HepG2 (cell line): ENCODE measurements at regions not wholly inside any gene's neighbourhood (a gene's known extent, or its start where the extent isn't known, plus 50 kb on each side); places are given as distances from the start of the nearest gene placed in this dataset.

Experiments
- ATAC-seq: fragments of 200-7000 bp; cut with Tn5 transposase; 3 replicates; pipeline ENCODE4 v1.9.1; 2020; ENCODE audit warnings: mild to moderate bottlenecking, moderate library complexity
- BruUV-seq: library from RNA; stranded (reverse); fragments of 400-500 nt; replicated peaks from 2 replicates; lab custom pipeline; 2021; lab: Mats Ljungman, UMichigan
- CTCF ChIA-PET: fragments of 300-600 bp; formaldehyde crosslinking; extraction: SDS; loops from one replicate; lab custom pipeline; 2021; ENCODE audit warnings: low total read pairs, inconsistent platforms, low intra/inter-chr PET ratio; lab: Yijun Ruan, JAX
- POLR2A ChIA-PET: fragments of 350-600 bp; sonication (Branson Sonifier 250); formaldehyde crosslinking; loops from one replicate; lab custom pipeline; 2020; ENCODE audit warnings: antibody characterized with exemption, inconsistent platforms; lab: Yijun Ruan, JAX
- DNase-seq: peaks from one replicate; pipeline ENCODE4 v3.0.0-alpha.2; 2015; ENCODE audit warnings: low spot score
- FAIRE-seq: peaks from 3 replicates; lab custom pipeline; 2011; peaks lifted over from hg19 to GRCh38; lab: Jason Lieb, UNC
- H2AFZ ChIP-seq: one replicate; pipeline ENCODE4 v1.6.1; 2011; ENCODE audit warnings: low read length, inconsistent platforms
- H3K27ac ChIP-seq: fragments of 300-600 bp; 3 replicates; pipeline ENCODE4 v1.8.0; 2011; ENCODE audit warnings: mixed run types, mild to moderate bottlenecking, mixed read lengths, low read length, inconsistent platforms; ENCODE audit not compliant: insufficient read depth; ENCODE audit errors: extremely low read length
- H3K27me3 ChIP-seq, 2 experiments: fragments of 200-600 bp in 1 of 2; 2 replicates in 1 of 2; 3 replicates in 1 of 2; pipeline versions ENCODE4 v1.6.0 to v1.8.0; 2011; ENCODE audit warnings: low read length in 2 of 2, mild to moderate bottlenecking in 2 of 2, moderate library complexity in 2 of 2, inconsistent platforms in 1 of 2; ENCODE audit not compliant: insufficient read depth in 2 of 2, control insufficient read depth in 1 of 2
- H3K36me3 ChIP-seq, 2 experiments: fragments of 200-600 bp in 1 of 2; replicated peaks in 1 of 2; 2 replicates in 1 of 2; 3 replicates in 1 of 2; pipeline versions ENCODE4 v1.5.1 to v1.8.0; 2011; ENCODE audit warnings: low read length in 2 of 2, inconsistent platforms in 1 of 2; ENCODE audit not compliant: insufficient read depth in 2 of 2, control insufficient read depth in 1 of 2
- H3K4me1 ChIP-seq: 2 replicates; pipeline ENCODE4 v1.5.1; 2012; ENCODE audit warnings: low read length, inconsistent platforms; ENCODE audit not compliant: insufficient read depth
- H3K4me2 ChIP-seq: 2 replicates; pipeline ENCODE4 v1.6.0; 2011; ENCODE audit warnings: low read depth, low read length, inconsistent platforms
- H3K4me3 ChIP-seq, 3 experiments: fragments of 200-600 bp in 1 of 3; sonication (generic), shearing (Covaris generic) in 1 of 3; replicated peaks in 1 of 3; 2 replicates each; pipeline ENCODE4 v1.5.1; 2011 to 2016; ENCODE audit warnings: low read length in 3 of 3, inconsistent platforms in 2 of 3, low read depth in 2 of 3, mild to moderate bottlenecking in 2 of 3, control low read depth in 1 of 3, mixed read lengths in 1 of 3; ENCODE audit not compliant: insufficient read depth in 1 of 3
- H3K79me2 ChIP-seq: one replicate; pipeline ENCODE4 v1.6.1; 2011; ENCODE audit warnings: low read length, inconsistent platforms; ENCODE audit not compliant: insufficient read depth
- H3K9ac ChIP-seq: 2 replicates; pipeline ENCODE4 v1.6.0; 2011; ENCODE audit warnings: mild to moderate bottlenecking, low read depth, low read length, inconsistent platforms; ENCODE audit not compliant: insufficient read depth
- H3K9me3 ChIP-seq: 2 replicates; pipeline ENCODE4 v1.5.1; 2012; ENCODE audit warnings: mild to moderate bottlenecking, low read length
- H4K20me1 ChIP-seq: 2 replicates; pipeline ENCODE4 v1.6.0; 2011; ENCODE audit warnings: inconsistent platforms, mild to moderate bottlenecking, low read length, moderate library complexity; ENCODE audit not compliant: insufficient read depth
- ATAD3A ChIP-seq: sonication (generic); formaldehyde crosslinking; IDR thresholded peaks from 2 replicates; pipeline ENCODE4 v1.4.0; 2020; ENCODE audit warnings: missing genetic modification reagents
- CBX1 ChIP-seq: IDR thresholded peaks from one replicate; pipeline ENCODE4 v1.6.1; 2016; ENCODE audit warnings: antibody characterized with exemption, low read depth
- GABPA ChIP-seq, 2 experiments: IDR thresholded peaks; 2 replicates each; pipeline ENCODE4 v1.6.1; 2011 to 2016; ENCODE audit warnings: low read depth in 2 of 2, low read length in 1 of 2, missing biosample characterization in 1 of 2, missing genetic modification characterization in 1 of 2
- NFIB ChIP-seq: sonication (generic); formaldehyde crosslinking; IDR thresholded peaks from 2 replicates; pipeline ENCODE4 v1.9.0; 2021; ENCODE audit warnings: missing genetic modification reagents, mild to moderate bottlenecking, borderline replicate concordance
- SRSF1 ChIP-seq: fragments of 200-400 bp; formaldehyde crosslinking; optimal IDR thresholded peaks from 2 replicates; pipeline ENCODE3; 2017; ENCODE audit warnings: mild to moderate bottlenecking, low read depth, low read length, moderate library complexity
- TBL1XR1 ChIP-seq: fragments of 150-350 bp; IDR thresholded peaks from 2 replicates; pipeline ENCODE4 v1.6.1; 2014; ENCODE audit warnings: borderline replicate concordance, low read length; ENCODE audit not compliant: partially characterized antibody
- TBX2 ChIP-seq: sonication (generic); formaldehyde crosslinking; IDR thresholded peaks from 2 replicates; pipeline ENCODE4 v1.5.0; 2020; ENCODE audit warnings: missing genetic modification reagents, mild to moderate bottlenecking, borderline replicate concordance
- ZNF121 ChIP-seq: sonication (generic); formaldehyde crosslinking; IDR thresholded peaks from 2 replicates; pipeline ENCODE4 v1.5.0; 2020; ENCODE audit warnings: mild to moderate bottlenecking, missing genetic modification reagents
- WGBS: methylation state at CpG from one replicate; pipeline ENCODE4 v1.1.6; 2017; ENCODE audit warnings: low lambda C conversion rate; 5-methylcytosine and 5-hydroxymethylcytosine counted together
- in situ Hi-C: cut with HindIII; loops from 2 replicates; pipeline ENCODE4 v1.10.0; 2017; ENCODE audit warnings: low pct_unique_long_range_greater_than_20kb; ENCODE audit not compliant: extremely low pct_ligation_motif_present
- intact Hi-C: fragments of 100-400 bp; cut with micrococcal nuclease; formaldehyde crosslinking; loops from one replicate; pipeline ENCODE4 v1.10.0; 2022; ENCODE audit not compliant: unreplicated experiment
- TF ChIP-seq, protein P1 (sequence below): IDR thresholded peaks from 2 replicates; pipeline ENCODE4 v1.6.1; 2016; ENCODE audit warnings: missing compliant biosample characterization, missing genetic modification reagents, borderline replicate concordance
- TF ChIP-seq, protein P2 (sequence below): sonication (generic); formaldehyde crosslinking; IDR thresholded peaks from 2 replicates; pipeline ENCODE4 v1.4.0; 2020; ENCODE audit warnings: missing genetic modification reagents
- TF ChIP-seq, protein P3 (sequence below): sonication (generic); formaldehyde crosslinking; IDR thresholded peaks from 2 replicates; pipeline ENCODE4 v1.4.0; 2020; ENCODE audit warnings: missing genetic modification reagents

DNA sequence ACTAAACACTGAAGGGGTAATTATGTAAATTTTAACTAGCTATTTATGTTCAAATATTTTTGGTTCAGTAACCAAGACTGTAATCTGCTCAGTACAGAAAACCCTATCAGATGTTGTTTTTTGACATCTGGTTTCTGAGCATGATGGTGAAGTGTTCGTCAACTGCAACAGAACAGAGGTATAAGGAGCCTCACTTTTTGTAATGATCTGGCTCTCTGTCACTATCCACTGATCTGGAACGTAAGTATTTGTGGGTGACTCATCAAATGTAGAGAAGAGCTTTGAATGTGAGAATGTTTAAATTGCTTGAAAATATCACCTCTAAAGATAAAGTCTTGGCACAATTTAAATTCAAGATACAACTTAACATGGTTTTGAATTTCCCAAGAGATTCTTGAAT is 213.6 kb upstream of the FAM98A start:
- Histone ChIP-seq H4K20me1 (no peaks in the 10 kb centered on the region), H3K9ac (no peak overlapping the region), H3K27ac (no peak overlapping the region), H2AFZ (no peak overlapping the region), H3K27me3 (no peaks in the 10 kb centered on the region), H3K4me1 (no peaks in the 10 kb centered on the region), H3K79me2 (no peaks in the 10 kb centered on the region), H3K4me3 (no peak overlapping the region), H3K36me3 (no peaks in the 10 kb centered on the region), H3K9me3 (no peaks in the 10 kb centered on the region), H3K4me2 (no peak overlapping the region)
- WGBS: 6% methylated on average over 2 of the region's 2 CpGs
- POLR2A ChIA-PET: no interaction called here
- CTCF ChIA-PET: no interaction called here
- intact Hi-C loops: no loop called here
- ATAC-seq: no peak
- no peak for FAIRE-seq
- in situ Hi-C loops: no loop called here
- no peak for DNase-seq
- BruUV-seq: no TSS peak
- no peak for TF ChIP-seq ZNF121
- TF ChIP-seq TBX2 (CRISPR knock-in tag): no peak
- TF ChIP-seq NFIB (CRISPR knock-in tag): no peak
- TF ChIP-seq TBL1XR1: no peak
- no peak for TF ChIP-seq GABPA (IDR thresholded peaks at IDR 0.05; ENCODE audit: low read depth, low read length)
- no peak for TF ChIP-seq GABPA (CRISPR knock-in tag; IDR thresholded peaks at IDR 0.05; ENCODE audit: low read depth)
- TF ChIP-seq, protein P1, sequence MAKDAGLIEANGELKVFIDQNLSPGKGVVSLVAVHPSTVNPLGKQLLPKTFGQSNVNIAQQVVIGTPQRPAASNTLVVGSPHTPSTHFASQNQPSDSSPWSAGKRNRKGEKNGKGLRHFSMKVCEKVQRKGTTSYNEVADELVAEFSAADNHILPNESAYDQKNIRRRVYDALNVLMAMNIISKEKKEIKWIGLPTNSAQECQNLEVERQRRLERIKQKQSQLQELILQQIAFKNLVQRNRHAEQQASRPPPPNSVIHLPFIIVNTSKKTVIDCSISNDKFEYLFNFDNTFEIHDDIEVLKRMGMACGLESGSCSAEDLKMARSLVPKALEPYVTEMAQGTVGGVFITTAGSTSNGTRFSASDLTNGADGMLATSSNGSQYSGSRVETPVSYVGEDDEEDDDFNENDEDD (CRISPR knock-in tag): no peak

DNA sequence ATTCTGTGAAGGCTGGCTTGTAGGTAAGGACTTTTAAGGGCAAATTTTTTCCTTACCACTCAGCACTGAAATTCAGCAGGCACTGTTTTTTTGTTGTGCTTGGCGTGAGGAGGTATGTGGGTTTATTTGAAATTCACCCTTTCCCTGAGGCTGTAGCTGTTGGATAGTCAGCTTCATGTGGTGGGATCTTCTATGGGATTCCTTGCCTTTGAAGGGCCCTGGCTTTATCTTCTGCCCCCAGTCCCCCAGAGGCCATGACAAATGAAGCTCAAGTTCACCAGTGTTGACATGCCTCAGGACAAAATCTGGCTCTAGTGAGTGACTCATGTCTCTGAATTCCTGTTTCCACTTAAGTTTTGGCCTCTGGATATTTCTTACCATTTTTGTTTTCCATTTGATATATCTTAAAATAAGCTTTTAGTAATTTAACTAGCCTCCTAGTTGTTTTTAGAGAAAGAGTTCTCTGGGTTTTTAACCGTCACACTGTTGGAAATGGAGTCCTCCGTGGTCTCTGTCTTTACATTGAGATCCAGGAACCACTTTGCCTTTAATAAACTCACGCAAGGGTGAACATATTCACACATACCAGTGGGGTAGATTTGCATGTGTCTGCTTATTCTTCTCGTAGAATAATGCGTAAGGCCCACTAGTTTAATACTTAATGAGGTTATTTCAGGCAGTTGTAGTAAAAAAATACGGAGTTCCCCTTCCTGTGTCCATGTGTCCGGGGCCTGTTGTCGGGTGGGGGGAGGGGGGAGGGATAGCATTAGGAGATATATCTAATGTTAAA is 211.1 kb upstream of the FAM98A start:
- Histone ChIP-seq H3K36me3 (no peaks in the 10 kb centered on the region), H3K4me2 (no peak overlapping the region), H3K27me3 (no peaks in the 10 kb centered on the region), H3K4me3 (no peak overlapping the region), H3K9me3 (no peaks in the 10 kb centered on the region), H3K9ac (no peak overlapping the region), H3K27ac (no peak overlapping the region), H4K20me1 (no peaks in the 10 kb centered on the region), H3K79me2 (no peaks in the 10 kb centered on the region), H3K4me1 (no peaks in the 10 kb centered on the region), H2AFZ (no peak overlapping the region)
- no peak for ATAC-seq
- POLR2A ChIA-PET: no interaction called here
- CTCF ChIA-PET: no interaction called here
- BruUV-seq: no TSS peak
- intact Hi-C loops (no loop called here), in situ Hi-C loops (no loop called here)
- no peak for FAIRE-seq
- 8% methylated on average over 9 of the region's 9 CpGs for WGBS
- no peak for DNase-seq
- TF ChIP-seq, protein P2, sequence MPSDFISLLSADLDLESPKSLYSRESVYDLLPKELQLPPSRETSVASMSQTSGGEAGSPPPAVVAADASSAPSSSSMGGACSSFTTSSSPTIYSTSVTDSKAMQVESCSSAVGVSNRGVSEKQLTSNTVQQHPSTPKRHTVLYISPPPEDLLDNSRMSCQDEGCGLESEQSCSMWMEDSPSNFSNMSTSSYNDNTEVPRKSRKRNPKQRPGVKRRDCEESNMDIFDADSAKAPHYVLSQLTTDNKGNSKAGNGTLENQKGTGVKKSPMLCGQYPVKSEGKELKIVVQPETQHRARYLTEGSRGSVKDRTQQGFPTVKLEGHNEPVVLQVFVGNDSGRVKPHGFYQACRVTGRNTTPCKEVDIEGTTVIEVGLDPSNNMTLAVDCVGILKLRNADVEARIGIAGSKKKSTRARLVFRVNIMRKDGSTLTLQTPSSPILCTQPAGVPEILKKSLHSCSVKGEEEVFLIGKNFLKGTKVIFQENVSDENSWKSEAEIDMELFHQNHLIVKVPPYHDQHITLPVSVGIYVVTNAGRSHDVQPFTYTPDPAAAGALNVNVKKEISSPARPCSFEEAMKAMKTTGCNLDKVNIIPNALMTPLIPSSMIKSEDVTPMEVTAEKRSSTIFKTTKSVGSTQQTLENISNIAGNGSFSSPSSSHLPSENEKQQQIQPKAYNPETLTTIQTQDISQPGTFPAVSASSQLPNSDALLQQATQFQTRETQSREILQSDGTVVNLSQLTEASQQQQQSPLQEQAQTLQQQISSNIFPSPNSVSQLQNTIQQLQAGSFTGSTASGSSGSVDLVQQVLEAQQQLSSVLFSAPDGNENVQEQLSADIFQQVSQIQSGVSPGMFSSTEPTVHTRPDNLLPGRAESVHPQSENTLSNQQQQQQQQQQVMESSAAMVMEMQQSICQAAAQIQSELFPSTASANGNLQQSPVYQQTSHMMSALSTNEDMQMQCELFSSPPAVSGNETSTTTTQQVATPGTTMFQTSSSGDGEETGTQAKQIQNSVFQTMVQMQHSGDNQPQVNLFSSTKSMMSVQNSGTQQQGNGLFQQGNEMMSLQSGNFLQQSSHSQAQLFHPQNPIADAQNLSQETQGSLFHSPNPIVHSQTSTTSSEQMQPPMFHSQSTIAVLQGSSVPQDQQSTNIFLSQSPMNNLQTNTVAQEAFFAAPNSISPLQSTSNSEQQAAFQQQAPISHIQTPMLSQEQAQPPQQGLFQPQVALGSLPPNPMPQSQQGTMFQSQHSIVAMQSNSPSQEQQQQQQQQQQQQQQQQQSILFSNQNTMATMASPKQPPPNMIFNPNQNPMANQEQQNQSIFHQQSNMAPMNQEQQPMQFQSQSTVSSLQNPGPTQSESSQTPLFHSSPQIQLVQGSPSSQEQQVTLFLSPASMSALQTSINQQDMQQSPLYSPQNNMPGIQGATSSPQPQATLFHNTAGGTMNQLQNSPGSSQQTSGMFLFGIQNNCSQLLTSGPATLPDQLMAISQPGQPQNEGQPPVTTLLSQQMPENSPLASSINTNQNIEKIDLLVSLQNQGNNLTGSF: no peak
- TF ChIP-seq ATAD3A (CRISPR knock-in tag): no peak
- TF ChIP-seq, protein P3, sequence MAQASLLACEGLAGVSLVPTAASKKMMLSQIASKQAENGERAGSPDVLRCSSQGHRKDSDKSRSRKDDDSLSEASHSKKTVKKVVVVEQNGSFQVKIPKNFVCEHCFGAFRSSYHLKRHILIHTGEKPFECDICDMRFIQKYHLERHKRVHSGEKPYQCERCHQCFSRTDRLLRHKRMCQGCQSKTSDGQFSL (CRISPR knock-in tag): no peak
- TF ChIP-seq CBX1: no peak
- TF ChIP-seq SRSF1: no peak
